ENCODE measurements at regions not wholly inside any gene's neighbourhood (a gene's known extent, or its start where the extent isn't known, plus 50 kb on each side); places are given as distances from the start of the nearest gene placed in this dataset.

GRCh38 chr18:44516450-44516849, 164.2 kb upstream of the SETBP1 start:
- H3K27ac ChIP-seq = no peak overlapping the region
- TF ChIP-seq ZFX (IDR thresholded peaks at IDR 0.05; ENCODE audit: borderline replicate concordance) (no peak), CTCF (IDR thresholded peaks at IDR 0.05) (no peak)

GRCh38 chr18:44517136-44517535, 163.6 kb upstream of the SETBP1 start:
- H3K27ac ChIP-seq = no peak overlapping the region
- TF ChIP-seq CTCF (IDR thresholded peaks at IDR 0.05) = no peak
- no peak for TF ChIP-seq ZFX (IDR thresholded peaks at IDR 0.05; ENCODE audit: borderline replicate concordance)

GRCh38 chr18:44518091-44518615, 162.5 kb upstream of the SETBP1 start:
- no peak for TF ChIP-seq ZFX (IDR thresholded peaks at IDR 0.05; ENCODE audit: borderline replicate concordance)
- H3K27ac ChIP-seq = no peak overlapping the region

GRCh38 chr18:44518666-44519065, 162.0 kb upstream of the SETBP1 start:
- no peak overlapping the region for H3K27ac ChIP-seq
- TF ChIP-seq ZFX (IDR thresholded peaks at IDR 0.05; ENCODE audit: borderline replicate concordance) (no peak), CTCF (IDR thresholded peaks at IDR 0.05) (no peak)

GRCh38 chr18:44520981-44521667, 159.6 kb upstream of the SETBP1 start:
- H3K27ac ChIP-seq = no peak overlapping the region
- no peak for TF ChIP-seq ZFX (IDR thresholded peaks at IDR 0.05; ENCODE audit: borderline replicate concordance)
- TF ChIP-seq CTCF (IDR thresholded peaks at IDR 0.05) = no peak

- no peak overlapping the region for H3K27ac ChIP-seq
- TF ChIP-seq ZFX (IDR thresholded peaks at IDR 0.05; ENCODE audit: borderline replicate concordance) = no peak
- TF ChIP-seq CTCF (IDR thresholded peaks at IDR 0.05) = no peak
Observed at GRCh38 chr18:44521668-44522022, 159.0 kb upstream of the SETBP1 start.

GRCh38 chr18:44526705-44527415, 153.8 kb upstream of the SETBP1 start:
- TF ChIP-seq CTCF (IDR thresholded peaks at IDR 0.05) (no peak), ZFX (IDR thresholded peaks at IDR 0.05; ENCODE audit: borderline replicate concordance) (no peak)
- no peak overlapping the region for H3K27ac ChIP-seq
